MV-4-11 (cell line): ENCODE measurements at regions not wholly inside any gene's neighbourhood (a gene's known extent, or its start where the extent isn't known, plus 50 kb on each side); places are given as distances from the start of the nearest gene placed in this dataset.

Experiments used
- DNase-seq: peaks from one replicate; lab custom pipeline; 2025; lab: John Stamatoyannopoulos, UW

GRCh38 chr13:109977212-109977968 lies 191.0 kb upstream of the IRS2 start:
- DNase-seq = no peak

GRCh38 chr13:109976206-109976997 lies 190.0 kb upstream of the IRS2 start:
- DNase-seq = no peak

GRCh38 chr13:109974354-109974753 lies 188.0 kb upstream of the IRS2 start:
- DNase-seq = no peak

- DNase-seq = no peak
These were observed 186.9 kb upstream of the IRS2 start for GRCh38 chr13:109973279-109973678.

- no peak for DNase-seq
These were observed 185.2 kb upstream of the IRS2 start for GRCh38 chr13:109971456-109972090.

GRCh38 chr13:109971006-109971405 lies 184.6 kb upstream of the IRS2 start:
- DNase-seq = no peak

- peak; percentile 78 for DNase-seq
These were observed 182.6 kb upstream of the IRS2 start for GRCh38 chr13:109968876-109969577.

GRCh38 chr13:109963960-109964563 lies 177.7 kb upstream of the IRS2 start:
- DNase-seq = no peak

- peak; percentile 11 for DNase-seq
These were observed 177.0 kb upstream of the IRS2 start for GRCh38 chr13:109963384-109963783.

- no peak for DNase-seq
These were observed 173.5 kb upstream of the IRS2 start for GRCh38 chr13:109959903-109960302.

GRCh38 chr13:109957875-109958274 lies 171.5 kb upstream of the IRS2 start:
- no peak for DNase-seq

GRCh38 chr13:109955598-109955997 lies 169.2 kb upstream of the IRS2 start:
- DNase-seq = no peak

- no peak for DNase-seq
These were observed 168.1 kb upstream of the IRS2 start for GRCh38 chr13:109954441-109954840.

- DNase-seq = no peak
These were observed 165.1 kb upstream of the IRS2 start for GRCh38 chr13:109951491-109951890.

GRCh38 chr13:109949397-109949796 lies 163.0 kb upstream of the IRS2 start:
- DNase-seq = no peak

GRCh38 chr13:109947006-109947405 lies 160.6 kb upstream of the IRS2 start:
- DNase-seq = no peak

GRCh38 chr13:109945206-109945960 lies 159.0 kb upstream of the IRS2 start:
- no peak for DNase-seq

- no peak for DNase-seq
These were observed 155.6 kb upstream of the IRS2 start for GRCh38 chr13:109941951-109942350.

GRCh38 chr13:109941221-109941620 lies 154.8 kb upstream of the IRS2 start:
- DNase-seq = no peak

GRCh38 chr13:109940637-109941036 lies 154.3 kb upstream of the IRS2 start:
- no peak for DNase-seq

- no peak for DNase-seq
These were observed 153.5 kb upstream of the IRS2 start for GRCh38 chr13:109939838-109940237.
